MCF 10A (cell line): ENCODE measurements at regions not wholly inside any gene's neighbourhood (a gene's known extent, or its start where the extent isn't known, plus 50 kb on each side); places are given as distances from the start of the nearest gene placed in this dataset.

Experiments used
- BruUV-seq: library from RNA; stranded (reverse); fragments of 400-500 nt; replicated peaks from 2 replicates; lab custom pipeline; 2021; lab: Mats Ljungman, UMichigan
- CTCF ChIA-PET: fragments of 300-600 bp; sonication (Branson Sonifier 250); formaldehyde crosslinking; extraction: SDS; loops from one replicate; lab custom pipeline; 2021; ENCODE audit warnings: antibody characterized with exemption, inconsistent platforms; lab: Yijun Ruan, JAX
- POLR2A ChIA-PET: fragments of 300-600, 350-650 bp; sonication (Branson Sonifier 250); formaldehyde crosslinking; extraction: SDS; loops from one replicate; lab custom pipeline; 2020; ENCODE audit warnings: antibody characterized with exemption, inconsistent platforms; lab: Yijun Ruan, JAX
- DNase-seq: peaks from one replicate; pipeline ENCODE4 v3.0.0-alpha.2; 2018; ENCODE audit not compliant: unreplicated experiment
- H3K27ac Mint-ChIP-seq: one replicate; pipeline ENCODE4 v1.8.0; 2022; ENCODE audit warnings: mild to moderate bottlenecking, low read depth, mixed read lengths; ENCODE audit not compliant: unreplicated experiment
- H3K27me3 Mint-ChIP-seq: one replicate; pipeline ENCODE4 v1.8.0; 2022; ENCODE audit warnings: mixed read lengths; ENCODE audit not compliant: insufficient read depth, unreplicated experiment
- H3K36me3 Mint-ChIP-seq: one replicate; pipeline ENCODE4 v1.8.0; 2022; ENCODE audit warnings: mild to moderate bottlenecking, moderate library complexity, mixed read lengths; ENCODE audit not compliant: insufficient read depth, unreplicated experiment
- H3K4me1 Mint-ChIP-seq: one replicate; pipeline ENCODE4 v1.8.0; 2022; ENCODE audit warnings: mixed read lengths; ENCODE audit not compliant: insufficient read depth, unreplicated experiment
- H3K4me3 Mint-ChIP-seq: one replicate; pipeline ENCODE4 v1.8.0; 2022; ENCODE audit warnings: mild to moderate bottlenecking, moderate library complexity, mixed read lengths; ENCODE audit not compliant: unreplicated experiment
- H3K9me3 Mint-ChIP-seq: one replicate; pipeline ENCODE4 v1.8.0; 2022; ENCODE audit warnings: mixed read lengths; ENCODE audit not compliant: unreplicated experiment
- CTCF ChIP-seq: fragments of 200-600 bp; IDR thresholded peaks from one replicate; pipeline ENCODE4 v1.8.0; 2022; ENCODE audit warnings: antibody characterized with exemption, mild to moderate bottlenecking; ENCODE audit not compliant: unreplicated experiment
- intact Hi-C: fragments of 100-400 bp; cut with micrococcal nuclease; formaldehyde crosslinking; loops from 2 replicates; pipeline ENCODE4 v1.14.1; 2022

DNA sequence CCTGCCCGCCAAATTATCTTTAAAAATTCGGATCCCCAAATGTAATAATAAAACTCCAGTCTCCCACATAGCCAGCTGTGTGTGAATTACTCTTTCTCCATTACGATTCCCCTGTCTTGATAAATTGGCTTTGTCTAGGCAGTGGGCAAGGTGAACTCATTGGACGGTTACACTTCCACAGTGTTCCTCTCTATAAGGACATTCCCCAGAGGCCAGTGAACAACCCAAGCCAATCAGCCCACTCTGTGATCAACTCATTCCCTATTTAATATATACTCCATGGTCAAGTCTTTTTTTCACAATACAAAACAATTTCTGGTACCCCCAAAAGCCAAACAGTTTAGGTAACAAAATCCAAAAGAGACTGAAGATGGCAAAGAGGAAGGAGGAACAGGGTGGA is 90.5 kb upstream of the DAZL start:
- Mint-ChIP-seq H3K36me3 (no peaks in the 10 kb centered on the region), H3K4me3 (no peak overlapping the region), H3K27me3 (no peaks in the 10 kb centered on the region), H3K4me1 (no peaks in the 10 kb centered on the region), H3K27ac (no peak overlapping the region), H3K9me3 (no peaks in the 10 kb centered on the region)
- intact Hi-C loops, result no loop called here
- CTCF ChIA-PET, result no interaction called here
- no peak for TF ChIP-seq CTCF
- no peak for DNase-seq
- POLR2A ChIA-PET, result interaction anchor here (1.1 kb wide), 1 partner anchor 60 kb away, joined by 3 read pairs; no protein-coding TSS in a partner anchor
- no TSS peak for BruUV-seq

DNA sequence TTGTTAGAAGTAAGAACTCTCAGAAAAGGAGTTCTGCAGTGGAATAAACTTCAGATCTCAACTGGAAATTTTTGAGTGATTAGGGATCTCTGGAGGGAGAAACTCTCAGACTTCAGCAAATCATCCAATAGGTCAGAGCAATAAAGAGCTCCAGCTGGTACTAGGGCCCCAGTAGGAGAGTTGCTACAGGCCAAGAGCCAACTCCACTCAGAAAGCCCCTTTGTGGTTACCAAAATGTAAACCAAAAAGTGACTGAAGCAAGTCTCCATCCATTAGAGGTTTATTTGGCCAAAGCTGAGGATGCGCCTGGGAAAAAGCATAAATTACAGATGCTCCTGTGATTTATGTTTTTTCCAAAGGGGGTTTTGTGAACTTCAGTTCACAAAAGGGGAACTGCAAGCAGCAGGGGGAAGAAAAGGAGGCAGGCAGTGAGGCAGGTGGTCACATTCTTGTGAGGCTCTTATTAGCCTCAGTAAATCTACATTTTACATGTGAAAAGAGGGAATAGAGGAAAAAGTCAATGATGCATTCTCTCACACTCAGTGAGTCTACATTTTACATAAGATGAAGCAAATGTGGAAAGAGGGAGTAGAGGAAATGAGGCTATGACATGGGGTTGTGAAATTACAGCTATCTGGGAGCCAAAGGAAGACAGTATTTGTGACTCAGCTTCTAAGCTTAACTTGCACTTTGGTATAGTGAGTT is 92.4 kb upstream of the DAZL start:
- Mint-ChIP-seq H3K27me3 (peaks cover 10% of the 10 kb centered on the region), H3K4me1 (no peaks in the 10 kb centered on the region), H3K36me3 (no peaks in the 10 kb centered on the region), H3K4me3 (no peak overlapping the region), H3K9me3 (no peaks in the 10 kb centered on the region), H3K27ac (no peak overlapping the region)
- no peak for TF ChIP-seq CTCF
- CTCF ChIA-PET, result interaction anchor here (1.1 kb wide), 1 partner anchor 96 kb away, joined by 3 read pairs; no protein-coding TSS in a partner anchor
- intact Hi-C loops, result no loop called here
- POLR2A ChIA-PET, result no interaction called here
- DNase-seq, result peak; percentile 42
- no TSS peak for BruUV-seq

- POLR2A ChIA-PET, result interaction anchor here (0.6 kb wide), 1 partner anchor 88 kb away, joined by 3 read pairs; no protein-coding TSS in a partner anchor
Measured at GRCh38 chr3:16700651-16701050, 95.4 kb upstream of the DAZL start.

GRCh38 chr3:16704941-16705340 is 99.7 kb upstream of the DAZL start:
- POLR2A ChIA-PET, result no interaction called here
- no peak for TF ChIP-seq CTCF
- Mint-ChIP-seq H3K36me3 (no peaks in the 10 kb centered on the region), H3K27ac (no peak overlapping the region), H3K4me3 (no peak overlapping the region), H3K4me1 (no peaks in the 10 kb centered on the region), H3K9me3 (no peaks in the 10 kb centered on the region), H3K27me3 (peaks cover 12% of the 10 kb centered on the region)
- CTCF ChIA-PET, result no interaction called here
- no TSS peak for BruUV-seq
- intact Hi-C loops, result no loop called here
- DNase-seq, result no peak

More at GRCh38 chr3:16700651-16701050, 95.4 kb upstream of the DAZL start:
- H3K4me3 Mint-ChIP-seq, result no peak overlapping the region
- BruUV-seq, result no TSS peak
- no peaks in the 10 kb centered on the region for H3K36me3 Mint-ChIP-seq
- no peak for DNase-seq
- CTCF ChIA-PET, result no interaction called here
- H3K27me3 Mint-ChIP-seq, result peaks cover 12% of the 10 kb centered on the region
- H3K4me1 Mint-ChIP-seq, result no peaks in the 10 kb centered on the region
- TF ChIP-seq CTCF, result no peak
- no peak overlapping the region for H3K27ac Mint-ChIP-seq
- no peaks in the 10 kb centered on the region for H3K9me3 Mint-ChIP-seq
- intact Hi-C loops, result no loop called here
